Tibial nerve (tissue), 4 donors: ENCODE measurements at regions not wholly inside any gene's neighbourhood (a gene's known extent, or its start where the extent isn't known, plus 50 kb on each side); places are given as distances from the start of the nearest gene placed in this dataset.
A peak's percentile ranks its signal among the peaks of the same experiment; 100 is the strongest.

Experiments used
- DNase-seq, 2 donors: peaks; one replicate each; pipeline ENCODE4 v3.0.0-alpha.2; 2019; ENCODE audit warnings: low spot score in 2 of 2
- H3K27ac ChIP-seq, 4 donors: fragments of 200-600 bp; sonication (generic) in 3 of 4; one replicate each; pipeline ENCODE4 v1.5.1; 2017 to 2019; ENCODE audit warnings: mild to moderate bottlenecking in 1 of 4
- H3K27me3 ChIP-seq, 2 donors: fragments of 200-600 bp; sonication (generic) in 1 of 2; one replicate each; pipeline versions ENCODE4 v1.5.1 to v1.6.0; 2017 to 2019
- H3K36me3 ChIP-seq, 3 donors: fragments of 200-600 bp; sonication (generic); one replicate each; pipeline ENCODE4 v1.5.1; 2018 to 2019
- H3K4me1 ChIP-seq, 4 donors: fragments of 200-600 bp; sonication (generic) in 3 of 4; one replicate each; pipeline ENCODE4 v1.5.1; 2017 to 2019
- H3K4me3 ChIP-seq, 4 donors: fragments of 200-600 bp; sonication (generic) in 3 of 4; one replicate each; pipeline ENCODE4 v1.5.1; 2017 to 2019; ENCODE audit warnings: mild to moderate bottlenecking in 1 of 4, moderate library complexity in 1 of 4
- H3K9me3 ChIP-seq, 4 donors: fragments of 200-600 bp; sonication (generic) in 3 of 4; one replicate each; pipeline ENCODE4 v1.5.1; 2017 to 2019
- EP300 ChIP-seq, 2 donors: sonication (generic); formaldehyde crosslinking; IDR thresholded peaks; one replicate each; pipeline ENCODE4 v1.6.1; 2017; ENCODE audit warnings: antibody characterized with exemption in 2 of 2, mild to moderate bottlenecking in 1 of 2
- POLR2A ChIP-seq, 2 donors: fragments of 450-650 bp; IDR thresholded peaks; one replicate each; pipeline ENCODE4 v1.6.1; 2017; ENCODE audit warnings: antibody characterized with exemption in 2 of 2, mild to moderate bottlenecking in 2 of 2, moderate library complexity in 2 of 2
- WGBS, 2 donors: methylation state at CpG; one replicate each; pipeline ENCODE4 v1.1.5; 2018; 5-methylcytosine and 5-hydroxymethylcytosine counted together
- TF ChIP-seq, protein P1 (sequence below), 5 experiments: fragments of 200-600 bp in 3 of 5; fragments of 450-650 bp in 2 of 5; sonication (generic) in 3 of 5; IDR thresholded peaks; one replicate each; pipeline ENCODE4 v1.5.1; 2016 to 2019; ENCODE audit warnings: antibody characterized with exemption in 5 of 5, mild to moderate bottlenecking in 3 of 5, moderate library complexity in 2 of 5

DNA sequence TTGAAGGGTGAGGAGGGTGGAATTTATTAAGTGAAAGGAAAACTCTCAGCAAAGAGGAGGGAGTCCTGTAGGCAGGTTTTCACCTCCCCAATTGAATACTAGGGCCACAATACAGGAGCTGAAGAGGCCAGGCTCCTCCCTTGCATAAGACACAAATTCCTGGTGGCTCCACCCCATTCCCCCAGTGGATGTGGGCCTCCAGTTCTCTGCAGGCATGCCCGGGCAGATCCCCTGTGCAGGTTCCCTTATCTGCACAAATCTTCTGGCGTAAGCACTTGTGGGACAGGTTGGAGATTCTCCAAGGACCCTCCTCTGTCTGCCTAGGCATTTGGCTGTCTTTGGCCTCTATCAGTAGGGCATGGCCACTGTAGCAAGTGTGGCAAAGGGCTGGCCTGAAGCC lies 847.1 kb upstream of the MBL2 start:
- no peaks in the 10 kb centered on the region for H3K9me3 ChIP-seq
- H3K36me3 ChIP-seq: no peaks in the 10 kb centered on the region
- TF ChIP-seq, protein P1, sequence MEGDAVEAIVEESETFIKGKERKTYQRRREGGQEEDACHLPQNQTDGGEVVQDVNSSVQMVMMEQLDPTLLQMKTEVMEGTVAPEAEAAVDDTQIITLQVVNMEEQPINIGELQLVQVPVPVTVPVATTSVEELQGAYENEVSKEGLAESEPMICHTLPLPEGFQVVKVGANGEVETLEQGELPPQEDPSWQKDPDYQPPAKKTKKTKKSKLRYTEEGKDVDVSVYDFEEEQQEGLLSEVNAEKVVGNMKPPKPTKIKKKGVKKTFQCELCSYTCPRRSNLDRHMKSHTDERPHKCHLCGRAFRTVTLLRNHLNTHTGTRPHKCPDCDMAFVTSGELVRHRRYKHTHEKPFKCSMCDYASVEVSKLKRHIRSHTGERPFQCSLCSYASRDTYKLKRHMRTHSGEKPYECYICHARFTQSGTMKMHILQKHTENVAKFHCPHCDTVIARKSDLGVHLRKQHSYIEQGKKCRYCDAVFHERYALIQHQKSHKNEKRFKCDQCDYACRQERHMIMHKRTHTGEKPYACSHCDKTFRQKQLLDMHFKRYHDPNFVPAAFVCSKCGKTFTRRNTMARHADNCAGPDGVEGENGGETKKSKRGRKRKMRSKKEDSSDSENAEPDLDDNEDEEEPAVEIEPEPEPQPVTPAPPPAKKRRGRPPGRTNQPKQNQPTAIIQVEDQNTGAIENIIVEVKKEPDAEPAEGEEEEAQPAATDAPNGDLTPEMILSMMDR (IDR thresholded peaks at IDR 0.05): no peak
- TF ChIP-seq EP300 (IDR thresholded peaks at IDR 0.05): no peak
- no peak for TF ChIP-seq POLR2A (IDR thresholded peaks at IDR 0.05)
- no peaks in the 10 kb centered on the region for H3K27me3 ChIP-seq
- H3K4me3 ChIP-seq: no peak overlapping the region
- no peak overlapping the region for H3K27ac ChIP-seq
- no peak for DNase-seq
- 74 to 93% methylated on average over 2 of the region's 2 CpGs for WGBS, 2 donors
- H3K4me1 ChIP-seq: no peaks in the 10 kb centered on the region

DNA sequence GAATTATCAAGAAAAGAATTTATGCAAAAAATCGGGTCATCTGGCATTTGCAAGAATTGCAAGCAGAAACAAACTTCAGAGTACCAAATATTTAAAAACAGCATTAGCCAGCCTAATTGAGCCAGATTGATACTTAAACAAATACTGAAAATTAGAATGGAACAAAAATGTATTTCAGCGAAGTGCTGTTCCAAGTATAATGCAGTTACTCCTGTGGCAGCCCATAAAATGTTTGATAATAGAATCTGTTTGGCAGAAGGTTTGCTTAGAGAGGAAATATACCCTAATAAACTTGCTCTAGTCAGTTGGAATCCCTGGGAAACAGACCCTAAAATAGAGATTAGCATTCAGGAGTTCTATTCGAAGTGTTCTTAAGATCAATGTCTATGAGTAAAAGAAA lies 835.1 kb upstream of the MBL2 start:
- Histone ChIP-seq H3K4me1 (no peaks in the 10 kb centered on the region), H3K36me3 (no peaks in the 10 kb centered on the region), H3K4me3 (no peak overlapping the region), H3K27ac (no peak overlapping the region), H3K9me3 (no peaks in the 10 kb centered on the region), H3K27me3 (no peaks in the 10 kb centered on the region)
- no peak for DNase-seq
- WGBS, 2 donors: 48 to 52% methylated on average over 3 of the region's 3 CpGs
- TF ChIP-seq EP300 (IDR thresholded peaks at IDR 0.05) (no peak), POLR2A (IDR thresholded peaks at IDR 0.05) (no peak)
- TF ChIP-seq, protein P1 (IDR thresholded peaks at IDR 0.05): no peak

GRCh38 chr10:53606981-53607380 lies 834.4 kb upstream of the MBL2 start:
- no peak for DNase-seq
- Histone ChIP-seq H3K4me3 (no peak overlapping the region), H3K36me3 (no peaks in the 10 kb centered on the region), H3K9me3 (no peaks in the 10 kb centered on the region), H3K27me3 (no peaks in the 10 kb centered on the region), H3K4me1 (no peaks in the 10 kb centered on the region), H3K27ac (no peak overlapping the region)
- TF ChIP-seq POLR2A (IDR thresholded peaks at IDR 0.05): no peak
- no peak for TF ChIP-seq EP300 (IDR thresholded peaks at IDR 0.05)
- TF ChIP-seq, protein P1 (IDR thresholded peaks at IDR 0.05): no peak
- 56 to 87% methylated on average over 3 of the region's 3 CpGs for WGBS, 2 donors

GRCh38 chr10:53601260-53601875 lies 828.8 kb upstream of the MBL2 start:
- no peaks in the 10 kb centered on the region for H3K36me3 ChIP-seq
- no peaks in the 10 kb centered on the region for H3K9me3 ChIP-seq
- no peaks in the 10 kb centered on the region for H3K4me1 ChIP-seq
- no peak for DNase-seq
- no peak overlapping the region for H3K4me3 ChIP-seq
- WGBS, 2 donors: 14 to 15% methylated on average over 11 of the region's 11 CpGs
- H3K27me3 ChIP-seq: no peaks in the 10 kb centered on the region
- TF ChIP-seq, protein P1 (IDR thresholded peaks at IDR 0.05): peak; percentile 33 to 78 (median 58)
- TF ChIP-seq EP300 (IDR thresholded peaks at IDR 0.05): no peak
- no peak overlapping the region for H3K27ac ChIP-seq

GRCh38 chr10:53598914-53599313 lies 826.3 kb upstream of the MBL2 start:
- TF ChIP-seq POLR2A (IDR thresholded peaks at IDR 0.05): no peak
- TF ChIP-seq EP300 (IDR thresholded peaks at IDR 0.05): no peak
- TF ChIP-seq, protein P1 (IDR thresholded peaks at IDR 0.05): no peak
- DNase-seq: no peak
- 72 to 77% methylated on average over 2 of the region's 2 CpGs for WGBS, 2 donors

More at GRCh38 chr10:53598914-53599313, 826.3 kb upstream of the MBL2 start:
- Histone ChIP-seq H3K4me3 (no peak overlapping the region), H3K9me3 (no peaks in the 10 kb centered on the region), H3K27ac (no peak overlapping the region), H3K36me3 (no peaks in the 10 kb centered on the region), H3K4me1 (no peaks in the 10 kb centered on the region), H3K27me3 (no peaks in the 10 kb centered on the region)
